PC-3 (cell line): ENCODE measurements at regions not wholly inside any gene's neighbourhood (a gene's known extent, or its start where the extent isn't known, plus 50 kb on each side); places are given as distances from the start of the nearest gene placed in this dataset.

Experiments
- EZH2phosphoT487 ChIP-seq: fragments of 300-600 bp; sonication (generic); IDR thresholded peaks from 2 replicates; pipeline ENCODE4 v1.6.1; 2018; ENCODE audit warnings: mild to moderate bottlenecking, antibody characterized with exemption, low read length, borderline replicate concordance
- TF ChIP-seq, protein P1 (sequence below): fragments of 300-600 bp; sonication (generic); conservative IDR thresholded peaks from 2 replicates; pipeline ENCODE4 v1.5.1; 2017; ENCODE audit warnings: antibody characterized with exemption, low read depth, mild to moderate bottlenecking, low read length

DNA sequence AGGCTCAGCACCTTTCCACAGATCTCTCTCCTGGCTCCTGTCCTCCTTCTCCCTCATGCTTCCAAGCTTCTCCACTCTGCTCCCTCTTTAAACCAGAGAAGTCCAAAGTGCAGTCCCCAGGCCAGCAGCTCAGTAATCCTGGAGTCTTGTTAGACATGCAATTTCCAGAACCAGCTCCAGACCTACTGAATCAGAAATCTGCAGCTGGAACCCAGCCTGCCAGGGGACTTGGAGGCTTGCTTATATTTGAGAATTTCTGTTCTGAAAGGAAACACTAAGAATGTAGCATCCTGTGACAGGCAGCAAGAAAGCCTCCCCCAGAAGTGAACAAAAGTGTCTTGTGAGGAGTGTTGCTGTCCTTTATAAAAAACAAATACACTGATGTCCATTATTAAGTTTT lies 438.1 kb downstream of the BCKDHB start:
- no peak for TF ChIP-seq EZH2phosphoT487
- TF ChIP-seq, protein P1, sequence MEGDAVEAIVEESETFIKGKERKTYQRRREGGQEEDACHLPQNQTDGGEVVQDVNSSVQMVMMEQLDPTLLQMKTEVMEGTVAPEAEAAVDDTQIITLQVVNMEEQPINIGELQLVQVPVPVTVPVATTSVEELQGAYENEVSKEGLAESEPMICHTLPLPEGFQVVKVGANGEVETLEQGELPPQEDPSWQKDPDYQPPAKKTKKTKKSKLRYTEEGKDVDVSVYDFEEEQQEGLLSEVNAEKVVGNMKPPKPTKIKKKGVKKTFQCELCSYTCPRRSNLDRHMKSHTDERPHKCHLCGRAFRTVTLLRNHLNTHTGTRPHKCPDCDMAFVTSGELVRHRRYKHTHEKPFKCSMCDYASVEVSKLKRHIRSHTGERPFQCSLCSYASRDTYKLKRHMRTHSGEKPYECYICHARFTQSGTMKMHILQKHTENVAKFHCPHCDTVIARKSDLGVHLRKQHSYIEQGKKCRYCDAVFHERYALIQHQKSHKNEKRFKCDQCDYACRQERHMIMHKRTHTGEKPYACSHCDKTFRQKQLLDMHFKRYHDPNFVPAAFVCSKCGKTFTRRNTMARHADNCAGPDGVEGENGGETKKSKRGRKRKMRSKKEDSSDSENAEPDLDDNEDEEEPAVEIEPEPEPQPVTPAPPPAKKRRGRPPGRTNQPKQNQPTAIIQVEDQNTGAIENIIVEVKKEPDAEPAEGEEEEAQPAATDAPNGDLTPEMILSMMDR, result no peak
